Brain microvascular endothelial cell (primary cell): ENCODE measurements at regions not wholly inside any gene's neighbourhood (a gene's known extent, or its start where the extent isn't known, plus 50 kb on each side); places are given as distances from the start of the nearest gene placed in this dataset.

Source experiments
- DNase-seq: peaks from one replicate; pipeline ENCODE4 v3.0.0-alpha.2; 2020
- H3K27ac ChIP-seq: fragments of 250-450 bp; sonication (Bioruptor Pico); 2 replicates; pipeline ENCODE4 v1.5.1; 2020; ENCODE audit warnings: mild to moderate bottlenecking, moderate library complexity
- H3K27me3 ChIP-seq: fragments of 250-450 bp; sonication (Bioruptor Pico); replicated peaks from 2 replicates; pipeline ENCODE4 v1.5.1; 2020; ENCODE audit warnings: mild to moderate bottlenecking
- H3K36me3 ChIP-seq: fragments of 250-450 bp; sonication (Bioruptor Pico); replicated peaks from 2 replicates; pipeline ENCODE4 v1.5.1; 2020; ENCODE audit warnings: mild to moderate bottlenecking
- H3K4me3 ChIP-seq: 2 replicates; pipeline ENCODE4 v1.5.1; 2011; ENCODE audit warnings: low read depth, mild to moderate bottlenecking, control low read depth, low read length, moderate library complexity
- in situ Hi-C: cut with HindIII; loops from 2 replicates; pipeline ENCODE4 v1.10.0; 2017; ENCODE audit warnings: low sequenced_read_pairs, low pct_ligation_motif_present
- TF ChIP-seq, protein P1 (sequence below): IDR thresholded peaks from 2 replicates; pipeline ENCODE4 v1.5.1; 2011; ENCODE audit warnings: low read depth, mild to moderate bottlenecking, moderate library complexity, low read length, control low read depth, inconsistent platforms; ENCODE audit errors: missing control alignments

DNA sequence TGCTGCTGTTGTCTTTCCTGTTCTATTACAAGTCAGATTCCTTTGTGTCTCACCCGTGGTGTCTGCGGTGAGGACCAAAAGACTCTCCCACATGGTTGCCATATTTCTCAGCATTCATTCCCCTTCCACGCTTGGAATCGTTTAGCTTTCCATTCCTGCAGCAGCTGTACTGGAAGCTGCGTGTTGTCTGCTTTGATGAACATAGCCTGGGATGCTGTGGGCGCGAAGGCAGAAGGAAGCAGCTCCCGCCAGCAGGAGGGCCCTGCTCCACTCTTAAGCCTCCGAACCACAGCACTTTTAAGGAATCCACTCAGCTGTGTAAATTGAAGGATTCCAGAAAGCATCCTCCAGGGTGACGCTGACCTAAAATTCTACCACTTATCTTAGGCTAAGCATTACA lies 303.6 kb upstream of the PITRM1 start:
- in situ Hi-C loops: no loop called here
- Histone ChIP-seq H3K27ac (no peak overlapping the region), H3K4me3 (no peak overlapping the region), H3K27me3 (no peaks in the 10 kb centered on the region), H3K36me3 (no peaks in the 10 kb centered on the region)
- TF ChIP-seq, protein P1, sequence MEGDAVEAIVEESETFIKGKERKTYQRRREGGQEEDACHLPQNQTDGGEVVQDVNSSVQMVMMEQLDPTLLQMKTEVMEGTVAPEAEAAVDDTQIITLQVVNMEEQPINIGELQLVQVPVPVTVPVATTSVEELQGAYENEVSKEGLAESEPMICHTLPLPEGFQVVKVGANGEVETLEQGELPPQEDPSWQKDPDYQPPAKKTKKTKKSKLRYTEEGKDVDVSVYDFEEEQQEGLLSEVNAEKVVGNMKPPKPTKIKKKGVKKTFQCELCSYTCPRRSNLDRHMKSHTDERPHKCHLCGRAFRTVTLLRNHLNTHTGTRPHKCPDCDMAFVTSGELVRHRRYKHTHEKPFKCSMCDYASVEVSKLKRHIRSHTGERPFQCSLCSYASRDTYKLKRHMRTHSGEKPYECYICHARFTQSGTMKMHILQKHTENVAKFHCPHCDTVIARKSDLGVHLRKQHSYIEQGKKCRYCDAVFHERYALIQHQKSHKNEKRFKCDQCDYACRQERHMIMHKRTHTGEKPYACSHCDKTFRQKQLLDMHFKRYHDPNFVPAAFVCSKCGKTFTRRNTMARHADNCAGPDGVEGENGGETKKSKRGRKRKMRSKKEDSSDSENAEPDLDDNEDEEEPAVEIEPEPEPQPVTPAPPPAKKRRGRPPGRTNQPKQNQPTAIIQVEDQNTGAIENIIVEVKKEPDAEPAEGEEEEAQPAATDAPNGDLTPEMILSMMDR: peak; percentile 22
- peak; percentile 22 for DNase-seq

DNA sequence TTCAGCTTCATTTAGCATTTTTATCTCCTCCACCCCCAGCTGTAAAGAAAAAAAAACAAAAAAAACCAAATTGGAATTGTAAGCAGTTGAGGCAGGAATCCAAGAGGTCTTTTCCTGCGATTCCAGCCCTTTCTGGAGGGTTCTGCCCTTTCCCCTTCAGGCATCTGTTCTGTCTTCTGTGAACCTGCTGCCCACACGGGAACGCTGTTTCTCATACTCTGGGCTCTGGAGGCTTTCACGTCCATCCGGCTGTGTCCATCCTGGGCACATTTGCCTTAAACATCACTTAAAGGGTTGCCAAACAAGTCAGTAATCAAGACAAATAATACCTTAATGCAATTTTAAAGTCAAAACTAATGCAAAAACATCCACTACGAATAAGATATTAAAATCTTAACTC lies 302.8 kb upstream of the PITRM1 start:
- Histone ChIP-seq H3K4me3 (no peak overlapping the region), H3K36me3 (no peaks in the 10 kb centered on the region), H3K27ac (no peak overlapping the region), H3K27me3 (no peaks in the 10 kb centered on the region)
- TF ChIP-seq, protein P1: no peak
- DNase-seq: no peak
- in situ Hi-C loops: no loop called here

DNA sequence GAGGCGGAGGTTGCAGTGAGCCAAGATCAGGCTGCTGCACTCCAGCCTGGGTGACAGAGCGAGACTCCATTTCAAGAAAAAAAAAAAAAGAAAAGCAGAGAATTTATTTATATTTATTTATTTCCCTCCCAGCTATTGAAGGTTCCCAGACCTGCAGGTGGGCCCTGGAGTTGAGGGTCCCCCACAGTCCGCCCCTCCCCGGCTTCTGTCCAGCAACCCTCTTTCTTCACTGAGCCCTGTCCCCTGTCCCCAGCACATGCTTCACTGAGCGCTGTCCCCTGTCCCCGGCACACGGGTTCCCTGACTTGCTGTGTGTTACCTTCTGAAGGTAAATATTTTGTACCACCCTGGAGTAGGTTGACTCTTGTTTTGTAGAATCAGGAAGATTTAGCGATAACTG lies 301.7 kb upstream of the PITRM1 start:
- no peak overlapping the region for H3K4me3 ChIP-seq
- TF ChIP-seq, protein P1: no peak
- H3K27ac ChIP-seq: no peak overlapping the region
- in situ Hi-C loops: loop anchor here (25.0 kb wide), 1 partner anchor 288 kb away; no protein-coding TSS in a partner anchor
- DNase-seq: no peak
- H3K27me3 ChIP-seq: no peaks in the 10 kb centered on the region
- no peaks in the 10 kb centered on the region for H3K36me3 ChIP-seq

DNA sequence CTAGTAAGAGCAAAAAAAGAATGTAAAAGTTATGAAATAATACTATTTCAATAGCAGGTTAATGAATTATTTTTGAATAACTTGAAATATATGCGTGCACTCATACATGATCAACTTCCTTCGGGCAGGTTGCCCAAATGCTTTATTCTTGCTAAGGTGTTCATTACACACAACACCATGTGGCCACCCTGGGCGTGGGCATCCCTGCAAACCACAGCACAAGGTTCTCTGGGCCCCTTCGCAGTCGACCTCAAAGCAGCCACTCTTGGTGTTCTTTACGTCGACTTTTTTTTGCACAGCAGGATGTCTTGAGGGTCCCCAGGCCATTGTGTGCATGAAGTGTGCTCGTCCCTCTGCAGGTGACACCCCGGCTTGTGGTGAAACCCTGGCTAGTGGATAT lies 300.7 kb upstream of the PITRM1 start:
- TF ChIP-seq, protein P1: no peak
- Histone ChIP-seq H3K27ac (no peak overlapping the region), H3K36me3 (no peaks in the 10 kb centered on the region), H3K27me3 (no peaks in the 10 kb centered on the region), H3K4me3 (no peak overlapping the region)
- DNase-seq: no peak
- in situ Hi-C loops: loop anchor here (25.0 kb wide), 1 partner anchor 289 kb away; no protein-coding TSS in a partner anchor

DNA sequence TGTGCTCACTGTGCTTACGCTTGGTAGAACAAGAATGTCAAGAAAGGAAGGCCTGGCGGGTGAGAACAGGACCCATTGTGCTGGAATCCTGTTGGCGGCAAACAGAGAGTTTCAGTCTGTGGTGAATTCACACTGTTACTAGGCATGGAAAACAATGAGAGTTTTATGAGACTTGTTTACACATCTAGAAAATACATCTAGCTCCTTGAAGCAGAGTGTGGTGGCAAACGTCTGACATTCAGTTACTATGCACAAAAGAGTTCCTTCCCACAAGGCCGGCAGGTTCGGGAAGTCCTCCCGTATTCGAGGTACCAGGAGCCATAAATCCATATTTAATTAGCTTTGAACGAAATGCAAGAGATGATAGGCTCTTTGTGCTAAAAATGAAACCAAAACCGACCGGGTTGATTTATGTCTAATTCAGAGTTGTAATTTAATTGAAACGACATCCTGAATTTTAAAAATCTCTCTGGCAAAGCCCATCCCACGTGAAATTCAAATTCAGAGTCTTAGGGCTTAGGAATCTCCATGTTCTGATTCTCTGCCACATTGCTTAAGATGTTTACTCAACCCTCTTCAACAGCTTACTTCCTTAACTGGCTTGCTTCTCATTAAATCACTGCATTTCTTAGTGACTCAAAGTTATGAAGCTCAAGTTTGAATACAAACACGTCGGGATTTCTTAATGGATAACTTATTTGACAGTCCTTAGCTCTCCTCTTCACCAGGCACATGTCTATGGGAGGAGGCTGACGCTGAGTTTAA lies 299.9 kb upstream of the PITRM1 start:
- Histone ChIP-seq H3K36me3 (no peaks in the 10 kb centered on the region), H3K27ac (no peak overlapping the region), H3K27me3 (no peaks in the 10 kb centered on the region), H3K4me3 (no peak overlapping the region)
- TF ChIP-seq, protein P1: no peak
- in situ Hi-C loops: loop anchor here (25.0 kb wide), 1 partner anchor 290 kb away; no protein-coding TSS in a partner anchor
- no peak for DNase-seq
